ENCODE measurements at regions not wholly inside any gene's neighbourhood (a gene's known extent, or its start where the extent isn't known, plus 50 kb on each side); places are given as distances from the start of the nearest gene placed in this dataset.
"Not testable (repeated sequence)": the region's sequence is repeated elsewhere in the genome, so short reads cannot be mapped to it uniquely, and the experiment has no call there.

DNA sequence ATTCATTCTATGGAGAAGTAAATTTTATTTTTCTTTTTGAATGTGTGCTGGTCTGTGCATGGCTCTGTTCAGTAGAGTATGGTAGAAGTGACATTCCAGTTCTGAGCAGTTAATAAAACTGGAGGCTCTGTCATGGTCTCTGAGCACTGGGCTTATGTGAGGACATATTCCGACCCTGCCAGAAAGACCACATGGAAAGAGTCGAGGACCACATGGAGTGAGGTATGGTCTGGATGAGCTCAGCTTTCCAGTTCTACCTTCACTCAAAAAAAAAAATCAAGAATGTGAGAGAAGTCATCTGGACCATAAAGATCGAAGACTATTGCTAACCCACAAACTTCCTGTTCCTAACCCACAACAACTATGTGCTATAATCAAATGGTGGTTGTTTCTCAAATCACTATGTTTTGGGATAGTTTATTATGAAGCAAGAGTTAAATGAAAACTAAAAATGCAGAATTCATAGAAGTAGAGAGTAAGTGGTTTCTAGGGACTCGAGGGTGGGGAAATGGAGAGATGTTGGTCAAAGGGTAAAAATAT is 534.2 kb upstream of the ANO5 start:
- no peak overlapping the region for H3K4me3 ChIP-seq (ENCODE audit: low read depth, low read length)
- no peak for DNase-seq (ENCODE audit: low read depth)
- TF ChIP-seq, protein P1, sequence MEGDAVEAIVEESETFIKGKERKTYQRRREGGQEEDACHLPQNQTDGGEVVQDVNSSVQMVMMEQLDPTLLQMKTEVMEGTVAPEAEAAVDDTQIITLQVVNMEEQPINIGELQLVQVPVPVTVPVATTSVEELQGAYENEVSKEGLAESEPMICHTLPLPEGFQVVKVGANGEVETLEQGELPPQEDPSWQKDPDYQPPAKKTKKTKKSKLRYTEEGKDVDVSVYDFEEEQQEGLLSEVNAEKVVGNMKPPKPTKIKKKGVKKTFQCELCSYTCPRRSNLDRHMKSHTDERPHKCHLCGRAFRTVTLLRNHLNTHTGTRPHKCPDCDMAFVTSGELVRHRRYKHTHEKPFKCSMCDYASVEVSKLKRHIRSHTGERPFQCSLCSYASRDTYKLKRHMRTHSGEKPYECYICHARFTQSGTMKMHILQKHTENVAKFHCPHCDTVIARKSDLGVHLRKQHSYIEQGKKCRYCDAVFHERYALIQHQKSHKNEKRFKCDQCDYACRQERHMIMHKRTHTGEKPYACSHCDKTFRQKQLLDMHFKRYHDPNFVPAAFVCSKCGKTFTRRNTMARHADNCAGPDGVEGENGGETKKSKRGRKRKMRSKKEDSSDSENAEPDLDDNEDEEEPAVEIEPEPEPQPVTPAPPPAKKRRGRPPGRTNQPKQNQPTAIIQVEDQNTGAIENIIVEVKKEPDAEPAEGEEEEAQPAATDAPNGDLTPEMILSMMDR (IDR thresholded peaks at IDR 0.05; ENCODE audit: insufficient read depth, low read depth, low read length, missing control alignments) = no peak

DNA sequence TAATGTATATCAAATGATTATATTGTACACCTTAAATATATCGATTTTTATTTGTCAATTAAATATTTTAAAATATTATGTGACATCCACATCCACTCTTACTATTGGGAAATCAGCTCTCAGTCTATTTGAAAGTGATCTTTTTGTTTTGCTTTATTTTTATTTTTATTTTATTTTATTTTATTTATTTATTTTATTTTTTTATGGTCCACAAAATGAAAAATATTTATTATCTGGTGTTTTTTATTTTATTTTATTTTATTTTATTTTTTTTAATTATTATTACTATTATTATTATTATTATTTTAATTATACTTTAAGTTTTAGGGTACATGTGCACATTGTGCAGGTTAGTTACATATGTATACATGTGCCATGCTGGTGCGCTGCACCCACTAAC is 533.5 kb upstream of the ANO5 start:
- DNase-seq (ENCODE audit: low read depth); H3K4me3 ChIP-seq (ENCODE audit: low read depth, low read length): not testable (repeated sequence)

DNA sequence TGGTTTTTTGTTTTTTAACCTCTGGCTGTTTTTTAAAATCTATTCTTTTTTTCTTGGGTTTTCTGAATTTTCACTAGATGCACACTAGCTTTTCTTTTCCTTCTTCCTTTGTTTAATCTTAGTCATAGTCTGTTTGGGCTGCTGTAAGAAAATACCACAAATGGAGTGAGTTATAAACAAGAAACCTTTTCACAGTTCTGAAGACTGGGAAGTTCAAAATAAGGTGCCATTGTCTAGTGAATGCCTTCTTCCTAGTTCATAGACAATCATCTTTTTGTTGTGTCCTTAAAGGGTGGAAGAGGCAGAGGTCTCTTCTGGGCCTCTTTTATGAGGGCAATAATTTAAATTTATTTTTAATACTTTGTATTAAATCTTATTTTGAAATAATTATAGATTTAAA is 532.9 kb upstream of the ANO5 start:
- H3K4me3 ChIP-seq (ENCODE audit: low read depth, low read length) = no peak overlapping the region
- no peak for DNase-seq (ENCODE audit: low read depth)
- TF ChIP-seq, protein P1 (IDR thresholded peaks at IDR 0.05; ENCODE audit: insufficient read depth, low read depth, low read length, missing control alignments) = no peak

DNA sequence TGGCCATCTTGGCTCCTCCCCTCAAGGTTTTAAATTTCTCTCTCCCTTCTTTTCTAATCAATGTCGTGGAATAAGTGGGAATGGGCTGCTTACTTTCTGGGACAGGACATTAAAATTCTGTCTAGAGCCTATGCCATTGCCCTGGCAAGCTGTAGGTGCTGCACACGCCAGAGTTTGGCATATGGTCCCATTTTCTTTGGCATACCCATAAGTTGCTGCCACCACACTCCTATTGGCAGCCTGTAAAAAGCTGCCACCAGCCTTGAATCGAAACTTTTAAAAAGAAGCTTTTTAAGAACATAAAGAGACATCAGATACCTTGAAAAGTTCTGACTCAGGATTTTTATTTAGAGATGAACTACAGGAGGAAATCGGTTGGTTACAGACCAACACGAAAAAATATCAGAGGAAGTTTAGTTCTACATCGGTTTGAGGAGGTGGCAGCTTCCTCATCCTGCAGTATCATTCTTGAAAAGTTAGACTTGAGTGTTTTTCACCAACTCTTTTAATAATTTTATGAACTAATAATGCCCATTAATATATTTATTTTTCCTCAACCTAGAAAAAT is 517.8 kb upstream of the ANO5 start:
- DNase-seq (ENCODE audit: low read depth) = no peak
- TF ChIP-seq, protein P1 (IDR thresholded peaks at IDR 0.05; ENCODE audit: insufficient read depth, low read depth, low read length, missing control alignments) = no peak
- H3K4me3 ChIP-seq (ENCODE audit: low read depth, low read length) = no peak overlapping the region

DNA sequence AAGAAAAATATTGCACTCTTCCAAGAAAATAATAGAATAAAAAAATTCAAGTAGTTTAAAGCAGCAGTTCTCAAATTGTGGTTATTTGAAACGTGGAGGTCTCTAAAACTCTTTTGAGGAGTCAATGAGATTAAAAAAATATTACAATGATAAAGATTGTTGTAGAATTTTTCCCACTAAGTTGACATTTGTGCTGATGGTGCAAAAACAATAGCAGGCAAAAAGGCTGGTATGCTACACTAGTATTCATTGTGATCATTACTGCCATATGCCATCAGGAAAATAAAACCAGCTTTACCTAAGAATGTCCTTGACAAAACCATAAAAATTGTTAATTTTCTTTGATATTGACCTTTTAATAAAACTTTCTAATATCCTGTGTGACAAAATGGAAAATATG is 505.2 kb upstream of the ANO5 start:
- TF ChIP-seq, protein P1 (IDR thresholded peaks at IDR 0.05; ENCODE audit: insufficient read depth, low read depth, low read length, missing control alignments) = no peak
- no peak for DNase-seq (ENCODE audit: low read depth)
- no peak overlapping the region for H3K4me3 ChIP-seq (ENCODE audit: low read depth, low read length)

DNA sequence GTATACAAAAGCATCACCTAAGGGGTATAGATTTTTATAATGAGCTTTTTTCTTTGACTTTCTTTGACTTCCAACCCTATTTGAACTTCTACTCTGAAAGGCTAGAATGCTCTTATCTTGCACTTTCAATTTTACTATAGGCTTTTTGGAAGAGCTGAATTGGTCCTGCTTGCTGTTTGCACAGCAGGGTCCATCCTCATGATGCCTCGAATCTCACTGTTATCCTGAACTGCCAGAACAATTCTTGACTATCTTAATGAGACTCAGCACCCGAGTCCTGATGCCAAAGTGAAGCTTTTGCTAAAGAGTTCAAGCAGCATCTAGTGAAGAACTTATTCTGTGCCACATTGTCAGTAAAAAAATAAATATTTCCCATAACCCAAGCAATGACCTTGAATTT is 488.3 kb upstream of the ANO5 start:
- TF ChIP-seq, protein P1 (IDR thresholded peaks at IDR 0.05; ENCODE audit: insufficient read depth, low read depth, low read length, missing control alignments) = no peak
- no peak for DNase-seq (ENCODE audit: low read depth)
- H3K4me3 ChIP-seq (ENCODE audit: low read depth, low read length) = no peak overlapping the region

DNA sequence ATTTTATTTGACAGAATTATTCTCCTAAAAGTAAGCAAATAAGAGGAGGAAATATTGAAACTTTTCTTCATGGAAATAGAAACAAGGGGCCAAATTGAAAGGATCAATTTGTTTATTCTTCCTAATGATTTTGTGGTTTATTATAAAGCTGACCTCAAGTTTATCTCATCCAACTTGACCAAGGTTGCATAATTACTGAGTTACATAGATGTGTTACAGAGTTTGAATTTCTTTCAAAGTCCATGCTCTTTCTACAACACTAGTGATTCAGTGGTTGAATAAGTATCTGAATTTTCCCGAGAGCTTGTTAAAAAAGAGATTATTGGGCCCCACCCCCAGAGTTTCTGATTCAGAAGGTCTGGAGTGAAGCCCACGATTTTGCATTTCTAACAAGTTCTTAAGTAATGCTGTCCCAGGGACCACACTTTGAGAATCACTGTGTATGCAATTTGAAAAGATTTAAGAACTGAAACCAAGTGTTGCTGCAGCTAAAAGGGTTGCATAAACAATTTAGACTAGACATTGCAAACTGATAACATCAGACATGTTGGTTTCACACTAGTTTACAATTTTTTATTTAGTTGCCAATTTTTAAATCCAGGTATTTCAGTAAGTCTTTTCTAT is 485.7 kb upstream of the ANO5 start:
- TF ChIP-seq, protein P1 (IDR thresholded peaks at IDR 0.05; ENCODE audit: insufficient read depth, low read depth, low read length, missing control alignments) = no peak
- H3K4me3 ChIP-seq (ENCODE audit: low read depth, low read length) = no peak overlapping the region
- no peak for DNase-seq (ENCODE audit: low read depth)

Data from GM12865 (cell line).